ENCODE measurements at regions not wholly inside any gene's neighbourhood (a gene's known extent, or its start where the extent isn't known, plus 50 kb on each side); places are given as distances from the start of the nearest gene placed in this dataset.

GRCh38 chr5:165508286-165508685 is 2002.9 kb downstream of the MAT2B start:
- no peak for DNase-seq

DNA sequence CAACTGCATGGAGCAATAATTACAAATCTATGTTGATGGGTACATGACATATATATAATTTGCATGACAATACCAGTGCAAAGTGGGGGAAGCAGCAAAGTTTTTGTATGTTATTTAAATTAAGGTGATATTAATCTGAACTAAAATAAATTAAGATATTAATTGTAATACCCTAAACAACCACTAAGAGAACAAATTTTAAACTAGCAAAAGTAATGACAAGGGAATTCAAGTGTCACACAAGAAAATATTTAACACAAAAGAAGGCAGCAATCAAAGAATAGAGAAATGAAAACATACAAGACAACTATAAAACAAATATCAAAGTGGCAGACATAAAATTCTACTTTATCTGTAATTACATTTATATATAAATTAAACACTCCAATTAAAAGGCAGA is 2003.4 kb downstream of the MAT2B start:
- no peak for DNase-seq

DNA sequence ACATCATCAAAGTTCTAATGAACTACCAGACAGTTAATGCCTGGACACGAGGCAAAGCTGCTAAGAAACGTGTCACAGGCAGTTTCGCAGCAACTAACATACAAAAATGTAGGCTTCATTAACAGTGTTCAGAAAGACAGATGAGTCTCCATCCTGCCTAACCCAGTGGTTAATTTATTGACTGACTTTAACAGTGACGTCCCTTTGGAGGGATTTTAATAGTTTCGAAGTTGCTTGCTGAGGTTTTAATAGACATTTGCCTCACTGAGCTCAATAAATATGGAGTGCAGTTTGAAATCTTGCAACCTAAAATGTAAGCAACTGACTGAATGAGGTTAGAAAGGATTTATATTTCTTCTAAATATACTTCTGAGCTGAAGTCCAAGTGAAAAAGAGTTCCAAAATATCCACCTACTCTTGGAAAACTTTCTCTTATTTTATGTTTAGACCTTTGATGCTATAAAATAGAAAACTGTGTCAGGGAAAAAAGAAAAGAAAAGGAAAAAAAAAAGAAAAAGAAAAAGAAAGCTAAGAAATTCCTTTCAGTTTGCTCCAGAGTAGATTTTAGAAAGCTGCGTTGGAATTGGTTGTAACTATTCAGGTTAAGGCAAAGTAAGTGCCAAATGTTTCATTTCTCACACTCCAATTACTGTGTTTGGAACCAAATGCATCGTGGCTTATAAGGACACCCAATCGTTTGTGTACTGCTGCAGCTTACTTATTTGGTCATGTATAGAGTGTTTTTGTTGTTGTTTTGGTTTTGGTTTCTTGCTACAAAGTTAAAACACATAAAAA is 2016.6 kb downstream of the MAT2B start:
- DNase-seq: no peak

DNA sequence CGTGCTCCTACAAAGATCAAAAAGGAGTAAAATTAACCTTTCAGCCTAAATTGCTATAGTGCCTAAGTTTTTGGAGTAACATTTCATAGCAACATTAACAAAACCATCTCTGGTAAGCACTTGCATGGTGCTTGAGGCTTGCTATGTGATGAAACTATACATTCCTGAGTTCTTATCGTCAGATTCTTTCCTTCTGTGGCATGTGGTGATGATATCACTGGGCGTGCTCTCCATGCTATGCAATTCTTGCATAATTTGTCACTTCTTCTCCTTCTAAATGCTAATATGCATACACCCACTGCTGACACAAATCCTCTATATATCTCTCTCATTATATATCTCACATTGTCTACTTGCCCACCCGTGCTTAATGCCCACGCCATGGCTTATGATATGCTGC is 2019.9 kb downstream of the MAT2B start:
- no peak for DNase-seq

- DNase-seq: no peak
Observed at GRCh38 chr5:165526357-165526756, 2020.9 kb downstream of the MAT2B start.

GRCh38 chr5:165527577-165527976 is 2022.2 kb downstream of the MAT2B start:
- DNase-seq: no peak

GRCh38 chr5:165538065-165538464 is 2032.6 kb downstream of the MAT2B start:
- DNase-seq: no peak

DNA sequence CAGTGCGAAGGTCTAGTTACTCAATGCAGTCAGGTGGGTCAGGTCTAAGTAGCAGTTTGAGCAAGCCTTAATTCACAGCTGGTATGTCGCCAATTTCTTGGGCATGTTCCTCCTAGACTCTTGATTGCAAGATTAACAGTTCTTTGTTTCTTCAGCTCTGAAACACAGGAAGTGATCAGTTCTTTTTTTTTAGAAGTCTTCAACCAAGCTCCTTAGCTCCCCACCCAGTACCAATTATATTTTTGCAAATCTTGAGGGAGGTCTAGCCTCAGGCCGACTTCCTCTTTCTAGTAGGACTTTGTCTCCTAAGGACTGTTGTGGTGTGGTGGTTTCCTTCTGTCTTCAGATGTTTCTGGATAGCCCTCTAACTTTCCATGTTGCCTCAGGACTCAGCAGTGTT is 2054.2 kb downstream of the MAT2B start:
- DNase-seq: no peak

- DNase-seq: no peak
Observed at GRCh38 chr5:165560648-165561047, 2055.2 kb downstream of the MAT2B start.

DNA sequence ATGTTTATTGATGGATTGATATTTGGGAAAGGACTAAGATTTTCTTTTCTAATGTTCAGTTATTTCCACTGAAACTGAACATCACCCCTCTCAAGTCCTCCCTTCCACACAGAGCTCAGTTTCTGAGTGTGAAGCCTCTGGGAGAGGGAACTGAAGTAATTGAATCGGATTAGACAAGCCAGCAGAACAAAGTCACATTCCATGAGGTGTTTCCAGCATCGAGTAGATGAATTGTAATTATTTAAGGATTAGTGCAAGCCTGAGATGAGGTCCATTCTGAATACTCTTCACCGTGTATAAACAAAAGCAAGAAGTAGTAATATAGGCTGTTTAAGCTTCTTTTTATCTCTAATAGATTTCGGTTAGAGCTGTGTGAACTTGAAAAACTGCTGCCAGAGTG is 2060.5 kb downstream of the MAT2B start:
- no peak for DNase-seq

- DNase-seq: no peak
Observed at GRCh38 chr5:165569551-165569950, 2064.1 kb downstream of the MAT2B start.

- DNase-seq: no peak
Observed at GRCh38 chr5:165573445-165573844, 2068.0 kb downstream of the MAT2B start.

DNA sequence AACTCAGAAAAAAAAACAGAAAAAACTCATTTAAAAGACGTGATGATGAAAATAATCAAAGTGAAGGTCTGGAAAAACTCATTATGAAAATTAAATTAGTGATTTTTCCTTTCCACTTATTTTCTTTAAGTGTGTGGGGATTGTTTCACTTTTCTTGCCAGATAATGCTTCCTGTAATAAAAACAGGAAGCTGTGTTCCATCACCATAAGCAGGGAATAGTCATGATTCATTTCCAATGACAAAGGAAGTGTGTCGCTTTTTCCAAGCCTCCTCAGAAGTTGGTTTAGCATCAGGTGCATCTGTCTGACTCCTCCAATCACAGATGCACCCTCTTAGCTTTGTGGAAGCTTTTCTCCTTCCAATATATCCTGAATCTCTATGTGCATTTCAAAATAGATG is 2068.7 kb downstream of the MAT2B start:
- DNase-seq: no peak

GRCh38 chr5:165576678-165577275 is 2071.4 kb downstream of the MAT2B start:
- no peak for DNase-seq

DNA sequence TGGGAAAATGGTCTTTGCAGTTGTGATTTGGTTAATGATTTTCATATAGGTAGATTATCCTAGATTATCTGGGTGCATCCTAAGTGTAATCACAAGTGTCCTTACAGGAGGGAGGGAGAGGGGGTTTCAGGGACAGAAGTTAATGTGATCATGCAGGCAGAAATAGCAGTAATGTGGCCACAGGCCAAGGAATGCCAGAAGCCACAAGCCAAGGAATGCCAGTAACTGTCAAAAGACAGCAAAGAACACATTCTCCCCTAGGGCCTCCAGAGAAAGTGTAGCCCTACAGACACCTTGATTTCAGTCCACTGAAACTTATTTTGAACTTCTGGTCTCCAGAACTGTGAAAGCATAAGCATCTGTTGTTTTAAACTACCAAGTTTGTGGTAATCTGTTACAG is 2074.5 kb downstream of the MAT2B start:
- DNase-seq: peak; percentile 60

DNA sequence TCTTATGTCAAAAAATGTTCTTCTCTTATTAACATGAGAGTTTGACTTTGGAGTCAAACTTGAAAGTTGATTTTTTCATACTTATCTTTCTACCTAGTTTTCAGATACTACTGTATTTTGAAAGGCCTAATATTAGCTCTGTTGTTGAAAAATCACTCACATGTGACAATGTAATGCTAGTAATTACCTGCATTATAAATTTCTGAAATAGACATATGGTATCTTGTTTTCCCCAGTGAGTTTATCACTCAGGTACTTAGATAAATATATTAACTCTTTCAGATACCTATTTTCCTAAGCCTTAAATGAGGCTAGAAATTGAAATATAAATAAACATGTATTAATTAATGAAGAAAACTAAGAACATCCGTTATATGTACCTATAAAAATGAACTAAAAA is 2089.3 kb downstream of the MAT2B start:
- DNase-seq: no peak

DNA sequence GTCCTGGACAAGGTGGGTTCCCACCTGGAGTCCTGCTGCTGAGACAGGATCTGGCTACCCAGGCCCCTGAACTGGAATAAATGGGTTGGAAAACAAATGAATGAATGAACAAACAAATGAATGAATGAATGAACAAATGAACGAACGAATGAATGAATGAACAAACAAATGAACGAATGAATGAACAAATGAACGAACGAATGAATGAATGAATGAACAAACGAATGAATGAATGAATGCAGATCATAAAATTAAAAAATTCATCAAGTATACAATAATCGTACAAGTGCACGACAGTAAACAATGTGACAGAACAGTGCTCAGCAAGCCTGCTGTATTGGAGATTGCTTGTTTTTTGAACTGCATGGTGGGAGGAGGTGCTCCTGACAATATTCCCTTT is 2097.1 kb downstream of the MAT2B start:
- no peak for DNase-seq

GRCh38 chr5:165607026-165607425 is 2101.6 kb downstream of the MAT2B start:
- DNase-seq: no peak

- DNase-seq: no peak
Observed at GRCh38 chr5:165609871-165610270, 2104.5 kb downstream of the MAT2B start.

DNA sequence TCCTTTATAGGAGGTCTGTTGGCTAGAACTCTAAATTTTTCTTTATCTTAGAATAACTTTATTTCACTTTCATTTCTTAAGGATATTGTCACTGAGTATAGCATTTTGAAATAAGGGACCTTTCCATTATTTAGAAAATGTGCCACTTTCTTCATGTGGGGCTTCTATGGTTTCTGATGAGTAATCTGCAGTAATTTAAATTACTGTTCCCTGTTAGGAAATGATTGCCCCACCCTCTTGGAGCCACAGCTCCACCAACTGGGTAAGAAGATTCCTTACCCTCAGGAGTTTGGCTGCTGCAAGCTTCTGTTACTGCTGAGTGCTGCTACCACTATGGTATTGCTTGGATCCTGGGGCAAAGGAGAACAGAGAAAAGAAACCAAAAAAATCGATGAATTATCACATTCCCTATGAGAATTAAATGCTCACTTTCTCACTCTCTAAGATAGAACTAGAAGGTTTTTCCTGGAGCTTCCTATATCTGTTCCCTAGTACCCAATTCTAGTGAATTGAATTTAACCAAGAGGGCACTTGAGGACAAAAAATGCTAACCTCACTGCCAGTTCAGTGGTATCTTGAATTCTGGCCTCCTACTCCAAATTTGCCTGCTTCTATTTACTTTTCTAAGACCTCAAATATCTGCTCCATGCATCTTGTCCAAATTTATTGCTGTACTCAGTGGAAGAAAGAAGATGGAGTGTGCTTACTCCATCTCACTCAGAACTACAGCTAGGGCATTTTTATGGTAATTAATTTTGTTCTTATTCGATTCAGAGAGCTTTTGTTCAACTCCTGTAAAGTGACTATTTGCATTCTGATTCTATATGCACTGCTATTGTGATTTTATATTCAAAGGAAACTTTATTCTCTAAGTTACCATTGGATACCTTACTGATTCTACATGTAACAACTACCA is 2111.3 kb downstream of the MAT2B start:
- no peak for DNase-seq

GRCh38 chr5:165617491-165617890 is 2112.1 kb downstream of the MAT2B start:
- no peak for DNase-seq

GRCh38 chr5:165620394-165620793 is 2115.0 kb downstream of the MAT2B start:
- no peak for DNase-seq

DNA sequence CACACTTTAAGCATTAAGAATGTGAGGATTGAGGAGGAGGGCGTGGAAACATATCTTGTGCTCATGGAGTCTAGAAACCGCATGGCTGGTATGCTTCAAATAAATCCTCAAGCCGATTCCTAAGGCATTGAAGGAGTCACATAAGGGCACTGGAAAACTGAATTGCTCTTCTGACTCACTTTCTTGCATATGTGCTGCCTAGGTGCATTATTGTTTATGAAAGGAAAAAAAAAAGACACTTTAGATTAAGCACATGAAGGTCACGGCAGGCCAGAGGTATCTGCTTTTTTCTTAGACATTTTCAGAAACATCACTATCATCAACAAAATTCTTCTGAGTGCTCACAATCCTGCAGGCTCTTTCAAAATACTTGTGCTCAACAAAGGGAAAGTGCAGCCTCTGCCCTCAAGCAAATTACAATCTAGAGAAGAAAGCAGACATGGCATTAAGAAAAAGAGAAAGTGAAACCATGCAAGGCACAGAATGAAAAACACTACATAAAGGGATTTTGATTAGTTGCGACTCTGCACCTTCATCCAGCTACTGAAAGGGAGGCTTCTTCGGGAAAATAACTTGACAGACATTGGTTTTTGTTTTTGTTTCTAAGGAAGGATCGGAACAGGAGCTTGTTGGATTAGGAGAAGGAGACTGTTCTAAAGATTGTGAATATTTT is 2117.6 kb downstream of the MAT2B start:
- DNase-seq: no peak

Data from islet precursor cell (in vitro differentiated cells).